ENCODE measurements at regions not wholly inside any gene's neighbourhood (a gene's known extent, or its start where the extent isn't known, plus 50 kb on each side); places are given as distances from the start of the nearest gene placed in this dataset.

GRCh38 chr6:14454473-14454775 is 336.9 kb downstream of the CD83 start:
- DNase-seq (ENCODE audit: low read depth, low spot score): no peak

- no peak for DNase-seq (ENCODE audit: low read depth, low spot score)
These were observed 337.9 kb downstream of the CD83 start for GRCh38 chr6:14455427-14455826.

- no peak for DNase-seq (ENCODE audit: low read depth, low spot score)
These were observed 338.5 kb downstream of the CD83 start for GRCh38 chr6:14455876-14456648.

- no peak for DNase-seq (ENCODE audit: low read depth, low spot score)
These were observed 339.4 kb downstream of the CD83 start for GRCh38 chr6:14456941-14457340.

- no peak for DNase-seq (ENCODE audit: low read depth, low spot score)
These were observed 341.2 kb downstream of the CD83 start for GRCh38 chr6:14458669-14459266.

- DNase-seq (ENCODE audit: low read depth, low spot score): no peak
These were observed 341.7 kb downstream of the CD83 start for GRCh38 chr6:14459315-14459714.

- DNase-seq (ENCODE audit: low read depth, low spot score): no peak
These were observed 343.0 kb downstream of the CD83 start for GRCh38 chr6:14460556-14460955.

- no peak for DNase-seq (ENCODE audit: low read depth, low spot score)
These were observed 344.6 kb downstream of the CD83 start for GRCh38 chr6:14462135-14462534.

- no peak for DNase-seq (ENCODE audit: low read depth, low spot score)
These were observed 345.0 kb downstream of the CD83 start for GRCh38 chr6:14462566-14462965.

- DNase-seq (ENCODE audit: low read depth, low spot score): no peak
These were observed 345.5 kb downstream of the CD83 start for GRCh38 chr6:14463110-14463509.

GRCh38 chr6:14464055-14464454 is 346.5 kb downstream of the CD83 start:
- DNase-seq (ENCODE audit: low read depth, low spot score): no peak

GRCh38 chr6:14464716-14465115 is 347.1 kb downstream of the CD83 start:
- no peak for DNase-seq (ENCODE audit: low read depth, low spot score)

GRCh38 chr6:14466278-14466677 is 348.7 kb downstream of the CD83 start:
- no peak for DNase-seq (ENCODE audit: low read depth, low spot score)

- no peak for DNase-seq (ENCODE audit: low read depth, low spot score)
These were observed 350.0 kb downstream of the CD83 start for GRCh38 chr6:14467591-14467990.

- DNase-seq (ENCODE audit: low read depth, low spot score): no peak
These were observed 351.2 kb downstream of the CD83 start for GRCh38 chr6:14468647-14469321.

- DNase-seq (ENCODE audit: low read depth, low spot score): no peak
These were observed 352.5 kb downstream of the CD83 start for GRCh38 chr6:14470101-14470500.

- DNase-seq (ENCODE audit: low read depth, low spot score): no peak
These were observed 353.1 kb downstream of the CD83 start for GRCh38 chr6:14470671-14471070.

GRCh38 chr6:14472255-14472985 is 354.8 kb downstream of the CD83 start:
- no peak for DNase-seq (ENCODE audit: low read depth, low spot score)

GRCh38 chr6:14472986-14473337 is 355.4 kb downstream of the CD83 start:
- no peak for DNase-seq (ENCODE audit: low read depth, low spot score)

GRCh38 chr6:14474816-14475215 is 357.2 kb downstream of the CD83 start:
- no peak for DNase-seq (ENCODE audit: low read depth, low spot score)

- DNase-seq (ENCODE audit: low read depth, low spot score): no peak
These were observed 357.7 kb downstream of the CD83 start for GRCh38 chr6:14475306-14475705.

- no peak for DNase-seq (ENCODE audit: low read depth, low spot score)
These were observed 359.4 kb downstream of the CD83 start for GRCh38 chr6:14476793-14477531.

All from pulmonary artery endothelial cell (primary cell).